GM19240 (cell line): ENCODE measurements at regions not wholly inside any gene's neighbourhood (a gene's known extent, or its start where the extent isn't known, plus 50 kb on each side); places are given as distances from the start of the nearest gene placed in this dataset.
"Not testable (repeated sequence)": the region's sequence is repeated elsewhere in the genome, so short reads cannot be mapped to it uniquely, and the experiment has no call there.

ENCODE experiments used
- DNase-seq: peaks from one replicate; pipeline ENCODE4 v3.0.0; 2011; ENCODE audit warnings: low spot score; ENCODE audit not compliant: insufficient read length

DNA sequence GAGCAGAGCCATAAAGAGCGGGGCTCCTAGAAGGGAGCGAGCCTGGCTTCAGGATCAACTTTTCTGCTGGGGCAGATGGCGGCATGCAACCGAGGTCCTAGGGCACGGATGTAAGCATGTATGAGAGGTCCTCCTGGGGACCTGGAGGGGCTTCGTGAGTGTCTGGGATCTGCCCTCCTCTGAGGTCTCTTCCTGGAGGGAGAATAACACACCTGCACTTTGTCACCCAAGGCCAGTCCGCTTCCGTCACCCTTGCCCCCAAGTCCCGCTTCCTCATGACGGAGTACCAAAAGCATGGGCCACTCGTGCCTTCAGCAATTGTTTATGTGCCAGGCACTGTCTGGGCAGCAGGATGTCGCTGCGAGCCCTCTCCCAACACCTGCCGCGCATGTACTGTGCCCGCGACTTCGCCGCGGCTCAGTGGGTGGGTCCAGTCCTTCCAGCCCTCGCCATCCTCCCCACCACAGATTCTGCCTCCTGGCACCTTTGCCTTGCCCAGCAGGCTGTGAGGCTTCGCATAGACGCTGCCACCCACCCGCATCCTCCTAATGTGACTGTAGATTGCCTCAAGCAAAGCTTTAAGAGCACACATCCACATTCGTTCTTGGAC is 60.0 kb upstream of the TMPRSS2 start:
- no peak for DNase-seq

- DNase-seq: not testable (repeated sequence)
These were observed 59.3 kb upstream of the TMPRSS2 start for GRCh38 chr21:41567237-41567636.

DNA sequence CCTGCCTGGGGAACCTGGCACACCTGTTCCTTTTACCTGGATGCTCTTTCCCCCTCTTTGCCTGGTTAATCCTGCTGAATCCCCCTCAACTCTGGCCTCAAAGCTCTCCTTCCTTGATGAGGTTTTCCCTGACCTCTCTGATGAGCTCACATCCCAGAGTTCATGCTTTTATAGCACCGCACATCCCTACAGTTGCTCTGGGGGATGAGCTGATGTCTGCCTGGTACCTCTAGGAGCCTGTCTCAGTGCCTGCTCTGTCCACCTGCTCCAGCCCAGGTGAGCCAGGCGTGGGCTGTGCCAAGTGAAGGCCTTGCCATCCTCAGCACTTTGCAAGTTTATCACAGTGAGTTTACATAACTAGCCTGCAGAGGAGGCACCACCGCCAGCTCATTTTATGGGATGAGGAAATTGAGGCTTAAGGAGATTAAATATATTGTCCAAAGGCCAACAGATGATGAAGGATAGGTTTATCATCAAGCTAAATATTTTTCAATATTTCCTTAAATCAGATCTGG is 58.6 kb upstream of the TMPRSS2 start:
- DNase-seq: no peak

DNA sequence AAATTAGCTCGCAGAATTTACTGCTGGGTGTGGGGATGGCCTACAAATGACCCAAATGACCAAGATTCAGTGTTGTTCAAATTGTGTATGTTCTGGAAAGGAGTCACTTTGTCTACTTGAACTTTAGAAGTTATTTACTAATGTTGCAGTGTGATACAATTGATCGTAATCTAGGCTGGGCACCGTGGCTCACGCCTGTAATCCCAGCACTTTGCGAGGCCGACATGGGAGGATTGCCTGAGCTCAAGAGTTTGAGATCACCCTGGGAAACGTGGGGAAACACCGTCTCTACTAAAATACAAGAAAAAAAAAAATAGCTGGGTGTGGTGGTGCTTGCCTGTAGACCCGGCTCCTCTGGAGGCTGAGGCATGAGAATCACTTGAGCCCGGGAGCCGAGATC is 57.6 kb upstream of the TMPRSS2 start:
- no peak for DNase-seq

DNA sequence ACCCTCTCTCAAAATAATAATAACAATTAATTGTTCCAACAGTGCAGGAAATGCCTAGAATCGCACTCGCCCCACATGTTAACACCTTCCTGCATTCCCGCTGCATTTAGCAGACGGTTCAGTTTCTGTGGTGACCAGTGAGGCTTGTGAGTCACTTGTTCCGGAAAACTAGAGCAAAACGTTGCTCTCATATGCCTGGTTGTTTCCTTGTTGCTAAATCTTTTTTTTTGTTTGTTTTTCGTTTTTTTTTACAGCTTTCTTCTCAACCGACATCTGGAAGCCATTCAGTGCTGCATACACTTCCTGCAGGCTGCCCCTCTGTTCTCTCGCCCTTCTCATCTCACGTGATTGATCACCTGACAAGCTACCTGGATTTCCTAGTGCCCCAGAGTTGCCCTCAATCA is 56.9 kb upstream of the TMPRSS2 start:
- no peak for DNase-seq

DNA sequence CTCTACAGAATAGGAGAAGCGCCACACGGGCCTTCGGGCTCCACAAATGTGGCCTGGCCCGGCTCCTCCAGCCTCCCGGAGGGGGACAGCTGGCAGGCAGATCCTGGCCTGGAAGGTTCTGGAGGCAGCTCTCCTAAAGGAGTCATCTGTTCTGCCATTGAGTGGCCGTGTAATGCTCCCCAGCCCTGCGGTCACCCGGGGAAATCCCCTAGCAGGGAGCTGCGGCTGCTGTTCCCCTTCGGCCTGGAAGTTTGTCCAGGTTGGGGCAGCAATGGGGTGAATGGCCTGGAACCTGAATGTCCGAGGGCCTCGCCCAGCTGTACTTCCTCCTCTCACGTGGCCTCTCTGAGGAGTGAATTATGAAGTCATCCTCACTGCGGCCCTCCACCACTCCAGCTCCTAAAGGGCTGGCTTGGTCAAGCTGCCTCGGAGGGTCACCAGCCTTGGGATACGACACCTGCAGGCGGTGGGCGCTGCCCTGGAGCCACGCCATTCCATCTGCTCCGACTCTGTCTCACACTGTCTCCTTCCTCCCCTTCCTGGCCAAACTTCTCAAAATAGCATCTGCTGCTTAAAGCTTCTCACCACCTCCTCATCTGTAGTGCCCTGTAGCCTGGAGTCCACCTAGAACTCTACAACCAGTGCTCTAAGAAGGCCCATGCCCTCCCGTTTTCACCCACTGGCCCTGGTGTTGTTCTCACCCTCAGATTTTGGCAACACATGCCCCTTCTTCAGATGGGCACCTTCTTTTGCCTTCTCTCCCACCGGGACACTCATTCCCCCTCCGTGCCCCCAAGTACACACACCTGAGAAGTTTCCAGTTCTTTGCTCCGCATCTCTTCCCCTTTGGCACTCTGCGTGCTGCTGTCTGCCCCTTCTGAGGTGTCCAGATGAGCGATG is 54.4 kb upstream of the TMPRSS2 start:
- no peak for DNase-seq

- DNase-seq: no peak
These were observed 53.7 kb upstream of the TMPRSS2 start for GRCh38 chr21:41561701-41562100.

DNA sequence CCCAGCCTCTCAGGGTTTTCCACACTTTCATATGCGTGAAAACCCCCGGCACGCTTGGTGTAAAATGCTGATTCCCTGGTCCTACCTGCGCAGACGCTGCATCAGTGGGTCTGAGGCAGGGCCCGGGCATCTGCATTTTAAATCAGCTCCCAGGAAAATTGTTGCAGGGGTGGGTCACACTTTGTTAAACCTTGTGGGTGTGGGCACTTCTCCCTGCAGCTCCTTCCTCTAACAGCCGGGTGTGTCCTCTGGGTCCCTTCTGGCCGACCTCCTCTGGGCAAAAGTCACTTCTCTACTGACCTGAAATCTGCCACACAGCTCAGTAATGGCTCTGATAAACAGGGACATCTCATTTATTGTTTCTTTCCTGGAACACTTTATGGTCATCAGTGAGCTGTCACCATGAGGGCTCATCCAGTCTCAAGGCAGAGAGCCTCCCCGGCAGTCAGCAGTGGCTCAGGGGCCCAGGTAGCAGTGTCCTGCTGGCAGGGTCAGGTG is 52.8 kb upstream of the TMPRSS2 start:
- DNase-seq: no peak

DNA sequence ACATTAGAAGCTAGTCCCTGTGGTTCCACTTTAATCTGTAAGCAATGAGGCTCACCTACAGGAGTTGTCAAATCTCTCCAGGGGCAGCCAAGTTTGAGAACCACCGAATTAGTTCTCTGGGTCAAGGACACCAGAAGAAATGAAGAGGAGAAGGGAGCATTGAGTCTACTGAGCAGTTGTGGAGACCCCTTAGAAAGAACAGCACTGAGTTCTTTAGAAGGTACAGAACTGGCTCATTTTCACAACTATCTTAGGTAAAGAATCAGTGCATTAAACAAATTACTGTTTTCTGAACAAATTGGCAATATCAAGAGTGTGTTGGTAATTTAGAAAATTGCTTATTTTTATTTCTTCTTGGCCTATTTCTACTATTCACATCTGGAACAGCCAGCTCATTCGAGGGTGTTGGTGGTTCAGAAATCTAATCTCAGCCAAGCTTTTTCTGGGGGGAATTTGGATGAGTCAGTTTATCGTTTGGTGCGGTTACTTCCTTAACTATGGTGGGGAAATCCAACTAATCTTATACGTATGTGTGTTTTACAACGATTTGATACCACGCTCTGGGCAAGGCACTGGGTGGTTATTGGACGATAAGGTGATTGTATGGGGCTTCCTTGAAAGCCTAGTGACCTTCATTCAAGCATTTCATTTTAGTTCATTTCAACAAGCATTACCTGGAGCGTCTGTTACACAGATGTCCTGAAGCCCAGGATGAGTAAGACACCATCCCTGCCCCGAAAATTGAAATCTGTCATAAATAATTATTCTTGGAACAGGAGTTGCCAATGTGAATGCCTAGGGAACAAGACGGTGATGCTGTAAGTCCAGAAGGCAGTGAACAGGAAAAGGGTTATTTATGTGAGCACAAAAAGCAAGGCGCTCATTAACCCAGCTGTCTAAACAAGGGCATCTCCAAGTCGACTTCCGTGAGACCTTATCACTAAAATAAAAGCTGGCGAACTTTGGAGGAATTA is 52.0 kb upstream of the TMPRSS2 start:
- DNase-seq: peak; percentile 14

DNA sequence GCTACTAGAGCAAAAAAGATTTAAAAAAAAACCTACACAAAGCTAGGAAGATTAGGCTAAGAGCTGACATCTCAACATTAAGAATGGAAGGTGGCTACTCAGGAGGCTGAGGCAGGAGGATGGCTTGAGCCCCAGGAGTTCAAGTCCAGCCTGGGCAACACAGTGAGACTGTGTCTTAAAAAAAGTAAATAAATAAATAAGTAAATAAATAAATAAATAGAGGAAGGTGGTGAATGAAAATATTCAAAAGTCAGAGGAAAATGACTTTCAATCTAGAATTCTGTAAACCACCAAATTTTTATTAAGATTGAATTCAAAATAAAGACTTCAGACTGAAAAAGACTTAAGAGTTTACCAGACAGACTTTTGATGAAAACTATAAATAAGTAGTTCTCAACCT is 50.9 kb upstream of the TMPRSS2 start:
- no peak for DNase-seq

- DNase-seq: no peak
These were observed 49.9 kb upstream of the TMPRSS2 start for GRCh38 chr21:41557884-41558283.
